GM18951 (cell line): ENCODE measurements at regions not wholly inside any gene's neighbourhood (a gene's known extent, or its start where the extent isn't known, plus 50 kb on each side); places are given as distances from the start of the nearest gene placed in this dataset.

Experiments
- POLR2A ChIP-seq: IDR thresholded peaks from 4 replicates; pipeline ENCODE4 v1.6.1; 2011; ENCODE audit warnings: mild to moderate bottlenecking; ENCODE audit not compliant: insufficient read length, insufficient read depth; ENCODE audit errors: extremely low read depth
- in situ Hi-C: fragments of 300-500 bp; cut with MboI; formaldehyde crosslinking; loops from one replicate; pipeline ENCODE4 v1.12.0; 2022; ENCODE audit warnings: low sequenced_read_pairs, mixed read lengths, inconsistent platforms; ENCODE audit not compliant: unreplicated experiment

DNA sequence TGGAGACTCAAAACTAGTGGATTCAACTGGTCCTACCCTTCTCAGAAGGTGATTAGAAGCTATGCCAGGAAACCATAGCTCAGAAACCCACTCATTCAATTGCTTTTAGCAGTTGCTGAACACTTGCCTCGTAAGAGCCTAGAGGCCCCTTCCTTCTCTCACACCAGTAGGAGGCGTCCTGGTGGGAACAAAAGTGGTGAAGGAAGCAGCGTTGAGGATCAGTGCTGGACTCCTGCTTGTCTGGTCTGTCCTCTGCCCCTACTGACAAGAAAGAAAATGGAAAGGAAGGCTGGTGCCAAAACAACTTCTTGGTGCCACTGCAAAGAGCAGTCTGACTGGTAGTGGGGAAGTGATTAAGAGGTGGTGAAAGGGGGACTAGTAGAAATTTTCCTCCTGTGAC, 269.7 kb downstream of the LMO4 start:
- in situ Hi-C loops = no loop called here
- TF ChIP-seq POLR2A = no peak

DNA sequence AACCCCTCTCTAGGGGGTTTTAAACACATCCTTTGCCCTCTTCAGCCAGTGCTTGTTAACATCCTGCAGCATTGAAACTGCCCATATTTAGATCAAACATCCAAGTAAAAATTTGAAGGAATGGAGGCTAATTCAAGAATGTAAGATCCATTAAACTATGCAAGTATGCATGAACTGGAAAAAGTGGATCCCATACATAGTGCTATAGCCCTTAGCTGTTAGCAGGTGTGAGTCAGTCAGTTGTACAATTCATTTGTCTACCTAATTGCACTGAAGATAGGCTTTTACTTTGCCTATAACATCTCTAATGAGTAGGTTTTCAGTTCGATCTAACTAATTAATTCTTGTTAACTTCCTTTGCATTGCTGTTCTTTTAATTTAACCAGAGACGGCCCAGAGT, 270.9 kb downstream of the LMO4 start:
- in situ Hi-C loops = no loop called here

DNA sequence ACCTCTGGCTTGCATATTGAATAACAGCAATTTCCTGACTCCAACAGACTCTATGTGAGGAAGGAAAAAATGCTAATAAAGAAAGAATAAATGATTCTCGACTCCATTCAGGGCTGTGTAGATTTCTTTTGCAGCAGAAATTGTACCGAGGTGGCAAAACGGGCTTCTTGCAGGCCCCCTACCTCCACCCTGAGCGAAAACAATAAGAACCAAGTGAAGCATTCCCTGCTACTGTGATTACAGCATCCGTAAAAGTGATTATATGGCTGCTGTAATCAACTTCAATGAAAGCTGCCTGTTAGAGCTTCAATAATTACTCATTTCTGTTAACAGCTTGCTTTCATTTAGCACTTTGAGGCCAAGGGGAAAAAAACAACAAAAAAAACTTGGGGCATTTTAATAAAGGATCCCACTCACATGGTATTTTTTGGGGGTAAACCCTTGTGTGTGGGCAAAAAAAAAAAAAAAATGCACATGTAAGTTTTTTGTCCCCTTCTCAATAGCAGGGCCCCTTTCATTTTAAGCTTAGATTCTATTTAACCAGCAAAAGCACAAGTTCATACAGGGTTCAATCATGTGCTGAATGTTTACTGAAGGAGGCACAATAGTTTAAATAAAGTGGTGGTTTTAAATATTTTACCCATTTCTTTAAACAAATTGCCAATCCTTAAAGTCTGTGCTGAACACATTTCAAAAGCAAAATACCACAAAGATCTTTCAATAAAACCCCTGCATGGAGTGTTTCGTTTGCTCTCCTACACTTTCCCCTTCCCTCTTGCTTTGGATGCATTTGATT, 271.6 kb downstream of the LMO4 start:
- in situ Hi-C loops = no loop called here
- TF ChIP-seq POLR2A = no peak

More for the DNA sequence above, 270.9 kb downstream of the LMO4 start:
- TF ChIP-seq POLR2A = no peak

DNA sequence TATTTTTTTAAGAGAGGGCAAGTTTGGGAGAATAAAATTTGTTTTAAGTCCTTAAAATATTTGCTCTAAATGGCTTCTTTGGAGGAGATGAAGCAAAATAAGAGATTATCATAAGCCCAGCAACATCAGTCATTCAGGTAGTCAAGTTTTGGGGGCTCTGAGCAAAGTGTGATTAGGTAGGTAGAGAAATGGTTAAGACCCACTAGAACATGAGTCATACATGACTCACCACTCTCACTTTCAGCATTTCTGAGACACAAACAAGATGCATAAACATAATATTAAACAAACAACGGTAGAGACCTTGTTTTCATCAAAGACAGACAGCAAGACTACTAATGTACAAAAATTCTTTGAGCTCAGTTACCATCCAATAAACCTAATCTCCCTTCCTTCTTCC, 272.2 kb downstream of the LMO4 start:
- no peak for TF ChIP-seq POLR2A
- in situ Hi-C loops = no loop called here

DNA sequence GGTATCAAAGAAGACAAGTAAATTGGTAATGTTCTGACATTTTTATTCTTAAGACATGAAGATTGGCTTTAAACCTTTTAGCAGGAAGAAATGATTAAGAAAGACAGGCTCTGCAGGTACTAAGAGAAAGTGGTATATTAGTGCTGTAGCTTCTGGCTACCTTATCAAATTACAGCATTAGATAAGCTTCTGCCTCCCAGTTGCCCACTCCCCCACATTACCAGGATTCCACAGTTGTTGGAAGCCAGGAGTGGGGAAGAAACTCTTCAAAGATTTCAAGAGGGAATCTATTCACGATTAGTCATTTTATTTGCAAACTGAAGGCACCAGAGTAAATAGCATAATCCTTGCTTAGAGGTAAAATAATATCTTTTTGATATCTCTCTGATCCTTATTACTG, 274.9 kb downstream of the LMO4 start:
- in situ Hi-C loops = no loop called here
- no peak for TF ChIP-seq POLR2A

DNA sequence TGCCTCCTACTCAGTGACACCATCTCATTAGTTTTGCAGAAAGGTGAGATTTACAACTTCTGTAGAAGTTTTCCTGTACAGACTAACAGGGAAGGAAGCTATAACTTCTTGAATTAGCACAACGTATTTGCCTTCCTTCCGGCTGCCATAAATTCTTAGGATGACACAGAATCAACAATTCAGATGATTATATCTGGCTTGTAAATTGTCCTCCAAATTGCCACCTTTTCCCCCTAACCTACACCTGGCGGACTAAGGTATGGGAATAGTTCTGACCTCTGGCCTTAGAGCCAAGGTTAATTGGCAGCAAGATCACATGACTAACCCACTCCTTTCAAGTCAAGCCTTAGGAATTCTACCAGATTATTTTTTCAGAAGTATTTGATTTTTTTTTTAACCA, 284.3 kb downstream of the LMO4 start:
- in situ Hi-C loops = no loop called here
- no peak for TF ChIP-seq POLR2A

DNA sequence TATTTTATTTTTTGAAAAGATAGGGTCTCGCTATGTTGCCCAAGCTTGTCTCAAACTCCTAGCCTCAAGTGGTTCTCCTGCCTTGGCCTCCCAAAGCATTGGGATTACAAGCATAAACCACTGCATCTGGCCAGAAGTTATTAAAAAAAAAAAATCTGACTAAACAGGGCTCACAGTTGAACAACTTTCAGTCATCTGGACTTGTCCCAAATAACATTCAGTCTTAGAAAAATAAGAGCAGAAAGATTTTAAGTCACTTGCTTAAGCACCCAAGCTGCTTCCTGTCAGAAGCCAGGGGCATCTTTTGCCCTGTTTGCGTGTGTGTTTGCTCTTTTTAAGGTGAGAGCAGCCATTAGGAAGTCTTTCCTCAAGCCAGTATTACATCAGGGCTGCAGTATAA, 286.8 kb downstream of the LMO4 start:
- no peak for TF ChIP-seq POLR2A
- in situ Hi-C loops = no loop called here

DNA sequence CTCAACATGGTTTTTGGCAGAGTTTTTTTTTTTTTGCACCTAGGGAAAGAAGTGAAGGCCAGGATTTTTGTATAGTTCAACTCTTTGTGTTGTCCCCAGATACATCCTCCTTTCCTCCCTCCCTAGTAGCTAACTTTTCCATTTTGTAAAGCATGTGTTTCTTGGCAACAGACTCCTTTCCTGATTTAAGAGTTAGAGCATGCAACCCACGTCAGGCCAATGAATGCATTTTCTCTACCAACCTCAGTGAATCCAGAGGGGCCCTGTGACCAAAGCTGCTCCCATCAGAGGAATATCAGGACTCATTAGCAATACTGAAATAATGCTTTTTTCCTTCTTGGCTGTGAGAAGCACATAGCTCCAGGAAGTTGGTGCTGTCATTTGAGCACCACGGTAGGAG, 287.2 kb downstream of the LMO4 start:
- no peak for TF ChIP-seq POLR2A
- in situ Hi-C loops = no loop called here

DNA sequence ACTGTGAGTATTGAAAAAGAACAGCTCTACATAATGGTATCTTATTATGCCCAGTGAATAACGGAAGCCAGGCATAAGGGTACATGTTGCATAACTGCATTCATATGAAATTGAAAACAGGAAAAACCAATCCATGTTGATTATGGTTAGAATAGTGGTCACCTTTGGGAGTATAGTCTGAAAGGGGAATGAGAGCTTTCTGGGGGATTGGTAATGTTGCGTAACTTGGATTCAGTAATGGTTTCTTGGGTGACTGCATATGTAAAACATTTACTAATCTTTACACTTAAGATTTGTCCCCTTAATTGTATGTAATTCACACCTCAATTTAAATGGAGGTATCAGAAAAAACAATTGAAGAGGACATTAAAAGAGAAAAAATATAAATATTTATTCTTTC, 292.1 kb downstream of the LMO4 start:
- TF ChIP-seq POLR2A = no peak
- in situ Hi-C loops = no loop called here

DNA sequence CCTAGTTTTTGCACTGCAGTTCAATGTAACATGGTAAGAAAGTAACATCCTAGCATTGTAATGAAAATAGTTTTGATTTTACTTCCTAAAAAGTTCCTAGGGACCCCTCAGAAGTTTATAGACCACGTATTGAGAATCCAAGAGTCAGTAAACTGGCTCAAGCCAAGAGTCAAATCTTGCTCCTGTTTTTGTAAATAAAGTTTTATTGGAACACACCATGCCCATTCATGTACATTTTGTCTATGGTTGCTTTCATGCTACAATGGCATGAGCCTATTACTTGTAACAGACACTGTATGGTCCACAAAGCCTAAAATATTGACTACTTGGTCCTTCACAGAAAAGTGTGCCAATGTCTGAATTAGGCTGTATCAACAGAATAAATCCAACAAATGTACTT, 301.0 kb downstream of the LMO4 start:
- TF ChIP-seq POLR2A = no peak
- in situ Hi-C loops = no loop called here

DNA sequence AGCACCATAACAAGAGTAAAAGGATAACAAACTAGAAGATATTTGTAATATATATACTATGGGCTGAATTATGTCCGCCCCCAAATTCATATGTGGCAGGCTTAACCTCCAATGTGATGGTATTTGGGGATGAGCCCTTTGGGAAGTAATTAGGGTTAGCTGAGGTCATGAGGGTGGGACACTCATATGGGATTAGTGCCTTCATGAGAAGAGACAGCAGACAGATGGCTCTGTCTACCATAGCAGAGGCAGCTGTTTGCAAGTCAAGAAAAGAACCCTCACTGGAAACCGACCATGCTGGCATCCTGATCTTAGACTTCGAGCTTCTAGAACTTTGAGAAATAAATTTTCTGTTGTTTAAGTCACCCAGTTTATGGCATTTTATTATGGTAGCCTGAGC, 303.6 kb downstream of the LMO4 start:
- no peak for TF ChIP-seq POLR2A
- in situ Hi-C loops = no loop called here

DNA sequence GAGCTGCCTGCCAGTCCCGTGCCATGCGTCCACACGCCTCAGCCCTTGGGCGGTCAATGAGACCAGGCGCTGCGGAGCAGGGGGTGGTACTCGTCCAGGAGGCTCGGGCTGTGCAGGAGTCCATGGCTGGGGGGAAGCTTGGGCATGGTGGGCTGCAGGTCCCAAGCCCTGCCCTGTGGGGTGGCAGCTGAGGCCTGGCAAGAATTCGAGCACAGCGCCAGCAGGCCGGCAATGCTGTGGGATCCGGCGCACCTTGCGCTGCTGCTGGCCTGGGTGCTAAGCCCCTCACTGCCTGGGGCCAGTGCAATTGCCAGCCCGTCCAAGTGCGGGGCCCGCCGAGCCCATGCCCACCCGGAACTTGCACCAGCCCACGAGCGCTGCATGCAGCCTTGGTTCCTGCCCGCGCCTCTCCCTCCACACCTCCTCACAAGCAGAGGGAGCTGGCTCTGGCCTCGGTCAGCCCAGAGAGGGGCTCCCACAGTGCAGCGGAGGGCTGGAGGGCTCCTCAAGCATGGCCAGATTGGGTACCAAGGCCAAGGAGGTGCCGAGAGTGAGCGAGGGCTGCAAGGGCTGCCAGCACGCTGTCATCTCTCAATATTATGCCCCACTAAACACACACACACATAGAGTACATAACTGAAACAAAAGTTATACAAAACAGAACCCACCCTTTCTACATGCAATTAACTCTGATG, 307.7 kb downstream of the LMO4 start:
- TF ChIP-seq POLR2A = no peak
- in situ Hi-C loops = no loop called here

DNA sequence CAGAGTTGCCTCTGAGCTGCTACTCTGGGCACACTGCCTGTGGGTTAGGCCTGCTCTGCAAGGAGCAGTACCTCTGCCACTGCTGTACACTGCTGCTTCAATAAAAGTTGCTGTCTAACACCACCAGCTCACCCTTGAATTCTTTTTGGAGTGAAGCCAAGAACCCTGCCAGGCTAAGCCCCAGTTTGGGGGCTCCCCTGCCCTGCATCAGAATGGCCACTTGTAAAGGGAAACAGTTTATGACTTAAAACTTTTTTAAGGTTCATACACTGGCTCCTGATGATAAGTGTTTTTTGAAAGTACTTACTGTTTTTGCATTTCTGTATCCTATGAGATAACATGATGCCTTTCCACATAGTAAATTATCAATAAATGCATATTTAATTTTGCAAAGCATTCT, 310.0 kb downstream of the LMO4 start:
- in situ Hi-C loops = no loop called here
- no peak for TF ChIP-seq POLR2A

DNA sequence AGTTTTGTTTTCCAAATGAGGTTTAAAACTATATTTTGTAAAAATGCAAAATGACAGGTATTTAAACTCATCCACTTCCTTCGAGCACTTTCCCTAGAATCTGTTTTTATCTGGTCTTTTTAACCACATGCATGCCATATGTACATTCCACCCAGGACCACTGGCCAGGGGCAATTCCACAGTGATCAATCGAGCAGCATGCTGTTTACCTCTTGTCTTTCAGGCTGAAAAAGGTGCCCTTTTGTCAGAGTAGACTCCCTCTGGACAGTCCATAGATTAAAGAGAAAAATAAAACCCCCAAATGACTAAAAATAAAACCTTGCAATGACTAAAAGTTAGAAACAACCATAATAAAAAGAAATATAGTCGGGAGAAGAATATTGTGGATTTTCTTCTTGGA, 313.3 kb downstream of the LMO4 start:
- in situ Hi-C loops = no loop called here
- no peak for TF ChIP-seq POLR2A

DNA sequence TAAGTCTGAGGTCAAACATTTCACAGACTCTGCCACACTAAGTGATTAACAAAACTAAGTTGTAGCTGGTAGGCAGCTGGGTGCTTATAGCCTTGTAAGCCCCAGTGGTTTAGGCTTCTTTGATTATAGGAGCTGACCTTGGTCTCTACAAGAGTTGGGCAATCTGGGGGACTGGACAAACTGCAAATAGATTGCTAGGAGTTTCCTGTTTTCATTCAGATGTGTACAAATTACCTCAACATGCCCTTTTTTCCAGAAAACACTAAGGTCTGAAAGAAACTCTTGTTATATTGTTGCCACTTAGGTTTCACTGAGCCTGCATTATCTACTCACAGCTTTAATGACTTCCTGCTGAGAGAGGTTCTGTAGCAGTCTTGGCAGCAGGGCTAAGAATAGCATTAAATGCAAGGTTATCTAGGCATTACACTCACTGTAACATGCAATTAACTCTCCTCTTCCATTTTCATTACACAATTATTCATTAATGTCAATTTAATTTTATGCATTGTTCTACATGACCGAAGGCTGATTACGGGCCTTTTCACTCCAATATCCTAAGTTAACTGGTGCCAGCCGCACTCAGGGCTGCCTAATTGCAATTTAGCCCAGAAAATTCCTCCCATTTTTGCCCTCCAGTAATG, 314.0 kb downstream of the LMO4 start:
- in situ Hi-C loops = no loop called here
- TF ChIP-seq POLR2A = no peak
